Fibroblast of skin of right biceps (primary cell): ENCODE measurements at regions not wholly inside any gene's neighbourhood (a gene's known extent, or its start where the extent isn't known, plus 50 kb on each side); places are given as distances from the start of the nearest gene placed in this dataset.

Source experiments
- DNase-seq: peaks from one replicate; pipeline ENCODE4 v3.0.0-alpha.2; 2013

- DNase-seq = no peak
Measured at GRCh38 chr7:45974540-45975360, 53.7 kb upstream of the IGFBP3 start.

- DNase-seq = no peak
Measured at GRCh38 chr7:45973725-45974532, 52.9 kb upstream of the IGFBP3 start.

GRCh38 chr7:45972629-45973312, 51.7 kb upstream of the IGFBP3 start:
- no peak for DNase-seq

GRCh38 chr7:45971661-45972175, 50.6 kb upstream of the IGFBP3 start:
- DNase-seq = no peak

- no peak for DNase-seq
Measured at GRCh38 chr7:45971171-45971570, 50.1 kb upstream of the IGFBP3 start.
